HG03469 (cell line): ENCODE measurements at regions not wholly inside any gene's neighbourhood (a gene's known extent, or its start where the extent isn't known, plus 50 kb on each side); places are given as distances from the start of the nearest gene placed in this dataset.
"Not testable (repeated sequence)": the region's sequence is repeated elsewhere in the genome, so short reads cannot be mapped to it uniquely, and the experiment has no call there.

Source experiments
- ATAC-seq: cut with Tn5 transposase; IDR thresholded peaks from one replicate; pipeline ENCODE4 v1.9.1; 2021; ENCODE audit warnings: mild to moderate bottlenecking, moderate library complexity, moderate number of reproducible peaks; ENCODE audit not compliant: unreplicated experiment

GRCh38 chr2:226115832-226116200 is 683.8 kb downstream of the IRS1 start:
- ATAC-seq = no peak

GRCh38 chr2:226115102-226115831 is 684.4 kb downstream of the IRS1 start:
- no peak for ATAC-seq

GRCh38 chr2:226114436-226114835 is 685.2 kb downstream of the IRS1 start:
- ATAC-seq = no peak

- no peak for ATAC-seq
These were observed 699.6 kb downstream of the NYAP2 start for GRCh38 chr2:226098861-226099745.

GRCh38 chr2:226095058-226095457 is 695.5 kb downstream of the NYAP2 start:
- ATAC-seq = no peak

GRCh38 chr2:226093364-226093763 is 693.9 kb downstream of the NYAP2 start:
- ATAC-seq = no peak

GRCh38 chr2:226088366-226088674 is 688.8 kb downstream of the NYAP2 start:
- ATAC-seq = no peak

- ATAC-seq = no peak
These were observed 688.2 kb downstream of the NYAP2 start for GRCh38 chr2:226087505-226088365.

- no peak for ATAC-seq
These were observed 687.5 kb downstream of the NYAP2 start for GRCh38 chr2:226087051-226087450.

GRCh38 chr2:226086190-226086589 is 686.7 kb downstream of the NYAP2 start:
- no peak for ATAC-seq

- ATAC-seq = not testable (repeated sequence)
These were observed 685.9 kb downstream of the NYAP2 start for GRCh38 chr2:226085425-226085824.

GRCh38 chr2:226080334-226080733 is 680.8 kb downstream of the NYAP2 start:
- no peak for ATAC-seq

GRCh38 chr2:226079671-226080181 is 680.2 kb downstream of the NYAP2 start:
- no peak for ATAC-seq

GRCh38 chr2:226079196-226079595 is 679.7 kb downstream of the NYAP2 start:
- no peak for ATAC-seq

- ATAC-seq = no peak
These were observed 679.2 kb downstream of the NYAP2 start for GRCh38 chr2:226078666-226079065.

- ATAC-seq = no peak
These were observed 678.3 kb downstream of the NYAP2 start for GRCh38 chr2:226077841-226078240.

GRCh38 chr2:226077031-226077430 is 677.5 kb downstream of the NYAP2 start:
- no peak for ATAC-seq

GRCh38 chr2:226076529-226076928 is 677.0 kb downstream of the NYAP2 start:
- no peak for ATAC-seq

GRCh38 chr2:226074391-226074790 is 674.9 kb downstream of the NYAP2 start:
- ATAC-seq = no peak

- no peak for ATAC-seq
These were observed 674.1 kb downstream of the NYAP2 start for GRCh38 chr2:226073496-226074160.

- ATAC-seq = no peak
These were observed 667.4 kb downstream of the NYAP2 start for GRCh38 chr2:226066873-226067272.
